Stomach (tissue), 4 donors: ENCODE measurements at regions not wholly inside any gene's neighbourhood (a gene's known extent, or its start where the extent isn't known, plus 50 kb on each side); places are given as distances from the start of the nearest gene placed in this dataset.

Experiments used
- POLR2AphosphoS5 ChIP-seq, 3 donors: sonication (generic); formaldehyde crosslinking; IDR thresholded peaks; one replicate each; pipeline ENCODE4 v1.6.1; 2016; ENCODE audit warnings: antibody characterized with exemption in 3 of 3
- TF ChIP-seq, protein P1 (sequence below), 7 experiments: fragments of 450-650 bp in 4 of 7; fragments of 200-600 bp in 3 of 7; sonication (generic) in 3 of 7; IDR thresholded peaks; one replicate each; pipeline ENCODE4 v1.5.1; 2016 to 2019; ENCODE audit warnings: antibody characterized with exemption in 7 of 7, control low read depth in 2 of 7, mild to moderate bottlenecking in 1 of 7

DNA sequence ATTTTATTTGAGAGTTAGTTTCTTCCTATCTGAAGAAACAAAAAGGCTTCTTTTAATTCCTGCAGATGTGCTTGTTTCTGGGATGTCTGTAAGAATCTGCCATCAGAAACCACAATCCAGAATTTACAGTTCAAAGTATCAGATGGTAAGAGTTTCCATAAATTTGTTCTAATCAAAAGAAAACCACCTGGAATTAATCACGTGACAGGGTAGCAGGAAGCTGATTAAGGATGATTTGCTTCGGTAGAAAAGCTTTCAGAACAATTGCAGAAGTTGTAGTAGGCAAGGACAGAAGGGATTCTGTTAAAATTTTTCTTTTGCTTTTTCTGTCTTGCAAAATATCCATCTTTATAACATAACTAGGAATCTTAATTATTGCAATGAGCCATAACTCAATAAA lies 1975.1 kb upstream of the AGA start:
- TF ChIP-seq, protein P1, sequence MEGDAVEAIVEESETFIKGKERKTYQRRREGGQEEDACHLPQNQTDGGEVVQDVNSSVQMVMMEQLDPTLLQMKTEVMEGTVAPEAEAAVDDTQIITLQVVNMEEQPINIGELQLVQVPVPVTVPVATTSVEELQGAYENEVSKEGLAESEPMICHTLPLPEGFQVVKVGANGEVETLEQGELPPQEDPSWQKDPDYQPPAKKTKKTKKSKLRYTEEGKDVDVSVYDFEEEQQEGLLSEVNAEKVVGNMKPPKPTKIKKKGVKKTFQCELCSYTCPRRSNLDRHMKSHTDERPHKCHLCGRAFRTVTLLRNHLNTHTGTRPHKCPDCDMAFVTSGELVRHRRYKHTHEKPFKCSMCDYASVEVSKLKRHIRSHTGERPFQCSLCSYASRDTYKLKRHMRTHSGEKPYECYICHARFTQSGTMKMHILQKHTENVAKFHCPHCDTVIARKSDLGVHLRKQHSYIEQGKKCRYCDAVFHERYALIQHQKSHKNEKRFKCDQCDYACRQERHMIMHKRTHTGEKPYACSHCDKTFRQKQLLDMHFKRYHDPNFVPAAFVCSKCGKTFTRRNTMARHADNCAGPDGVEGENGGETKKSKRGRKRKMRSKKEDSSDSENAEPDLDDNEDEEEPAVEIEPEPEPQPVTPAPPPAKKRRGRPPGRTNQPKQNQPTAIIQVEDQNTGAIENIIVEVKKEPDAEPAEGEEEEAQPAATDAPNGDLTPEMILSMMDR (IDR thresholded peaks at IDR 0.05), result no peak
- no peak for TF ChIP-seq POLR2AphosphoS5 (IDR thresholded peaks at IDR 0.05)
